Neural progenitor cell (in vitro differentiated cells): ENCODE measurements at regions not wholly inside any gene's neighbourhood (a gene's known extent, or its start where the extent isn't known, plus 50 kb on each side); places are given as distances from the start of the nearest gene placed in this dataset.

Experiments
- CTCF ChIP-seq: fragments of 200-600 bp; sonication (generic); IDR thresholded peaks from 2 replicates; pipeline ENCODE4 v1.5.1; 2017; ENCODE audit warnings: antibody characterized with exemption, mild to moderate bottlenecking
- EZH2 ChIP-seq: fragments of 200-600 bp; sonication (generic); IDR thresholded peaks from 2 replicates; pipeline ENCODE4 v1.6.1; 2017; ENCODE audit warnings: antibody characterized with exemption, mild to moderate bottlenecking, moderate library complexity
- EZH2phosphoT487 ChIP-seq: fragments of 200-600 bp; sonication (generic); IDR thresholded peaks from 2 replicates; pipeline ENCODE4 v1.6.1; 2017; ENCODE audit warnings: antibody characterized with exemption

DNA sequence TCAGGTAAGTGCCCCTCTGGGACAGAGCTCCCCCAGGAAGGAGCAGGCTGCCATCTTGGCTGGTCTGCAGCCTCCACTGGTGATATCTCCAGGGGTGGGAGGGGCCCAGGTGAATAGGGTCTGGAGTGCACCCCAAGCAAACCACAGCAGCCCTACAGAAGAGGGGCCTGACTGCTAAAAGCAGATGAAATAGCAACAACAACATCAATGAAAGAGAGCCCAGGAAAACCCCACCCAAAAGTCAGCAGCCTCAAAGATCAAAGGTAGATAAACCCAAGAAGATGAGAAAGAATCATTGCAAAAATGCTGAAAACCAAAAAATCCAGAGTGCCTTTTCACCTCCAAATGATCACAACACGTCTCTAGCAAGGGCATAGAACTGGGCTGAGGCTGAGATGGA is 92.5 kb upstream of the PAGE3 start:
- no peak for TF ChIP-seq EZH2phosphoT487
- TF ChIP-seq CTCF: no peak
- TF ChIP-seq EZH2: no peak
